ENCODE measurements at regions not wholly inside any gene's neighbourhood (a gene's known extent, or its start where the extent isn't known, plus 50 kb on each side); places are given as distances from the start of the nearest gene placed in this dataset.

GRCh38 chr3:194804796-194805195, 119.1 kb downstream of the FAM43A start:
- H3K27ac ChIP-seq = no peak overlapping the region
- H3K4me3 ChIP-seq = no peak overlapping the region
- H3K27me3 ChIP-seq = no peaks in the 10 kb centered on the region
- no peaks in the 10 kb centered on the region for H3K36me3 ChIP-seq
- no peaks in the 10 kb centered on the region for H3K9me3 ChIP-seq
- no peak for TF ChIP-seq POLR2A (IDR thresholded peaks at IDR 0.05)
- intact Hi-C loops (cut with DNase I; ENCODE audit: low total_unique reads) = no loop called here
- no peaks in the 10 kb centered on the region for H3K4me1 ChIP-seq
- DNase-seq (ENCODE audit: low spot score in 2 of 2) = no peak

GRCh38 chr3:194805546-194805945, 119.9 kb downstream of the FAM43A start:
- Histone ChIP-seq H3K4me1 (no peaks in the 10 kb centered on the region), H3K9me3 (no peaks in the 10 kb centered on the region), H3K36me3 (no peaks in the 10 kb centered on the region), H3K4me3 (no peak overlapping the region), H3K27ac (no peak overlapping the region), H3K27me3 (no peaks in the 10 kb centered on the region)
- DNase-seq (ENCODE audit: low spot score in 2 of 2) = no peak
- intact Hi-C loops (cut with DNase I; ENCODE audit: low total_unique reads) = no loop called here
- TF ChIP-seq POLR2AphosphoS5 (IDR thresholded peaks at IDR 0.05) (no peak), CTCF (IDR thresholded peaks at IDR 0.05) (no peak), POLR2A (IDR thresholded peaks at IDR 0.05) (no peak)

GRCh38 chr3:194806991-194807630, 121.4 kb downstream of the FAM43A start:
- no peaks in the 10 kb centered on the region for H3K4me1 ChIP-seq
- no peak for DNase-seq (ENCODE audit: low spot score in 2 of 2)
- no peaks in the 10 kb centered on the region for H3K9me3 ChIP-seq
- TF ChIP-seq CTCF (IDR thresholded peaks at IDR 0.05) (no peak), POLR2AphosphoS5 (IDR thresholded peaks at IDR 0.05) (no peak), POLR2A (IDR thresholded peaks at IDR 0.05) (no peak)
- H3K27ac ChIP-seq = no peak overlapping the region
- no peaks in the 10 kb centered on the region for H3K27me3 ChIP-seq
- intact Hi-C loops (cut with DNase I; ENCODE audit: low total_unique reads) = no loop called here
- H3K36me3 ChIP-seq = no peaks in the 10 kb centered on the region
- H3K4me3 ChIP-seq = no peak overlapping the region

- H3K36me3 ChIP-seq = no peaks in the 10 kb centered on the region
- H3K27ac ChIP-seq = no peak overlapping the region
- H3K9me3 ChIP-seq = no peaks in the 10 kb centered on the region
- no peak overlapping the region for H3K4me3 ChIP-seq
- TF ChIP-seq POLR2A (IDR thresholded peaks at IDR 0.05) = no peak
- no peak for TF ChIP-seq POLR2AphosphoS5 (IDR thresholded peaks at IDR 0.05)
- TF ChIP-seq CTCF (IDR thresholded peaks at IDR 0.05) = no peak
- no peaks in the 10 kb centered on the region for H3K27me3 ChIP-seq
- H3K4me1 ChIP-seq = no peaks in the 10 kb centered on the region
- intact Hi-C loops (cut with DNase I; ENCODE audit: low total_unique reads) = no loop called here
- no peak for DNase-seq (ENCODE audit: low spot score in 2 of 2)
These were observed 123.0 kb downstream of the FAM43A start for GRCh38 chr3:194808640-194809097.

GRCh38 chr3:194809382-194809781, 123.7 kb downstream of the FAM43A start:
- no peaks in the 10 kb centered on the region for H3K4me1 ChIP-seq
- H3K4me3 ChIP-seq = no peak overlapping the region
- intact Hi-C loops (cut with DNase I; ENCODE audit: low total_unique reads) = no loop called here
- no peak for DNase-seq (ENCODE audit: low spot score in 2 of 2)
- no peaks in the 10 kb centered on the region for H3K9me3 ChIP-seq
- no peak overlapping the region for H3K27ac ChIP-seq
- no peaks in the 10 kb centered on the region for H3K36me3 ChIP-seq
- no peak for TF ChIP-seq CTCF (IDR thresholded peaks at IDR 0.05)
- TF ChIP-seq POLR2A (IDR thresholded peaks at IDR 0.05) = no peak
- TF ChIP-seq POLR2AphosphoS5 (IDR thresholded peaks at IDR 0.05) = no peak
- H3K27me3 ChIP-seq = no peaks in the 10 kb centered on the region
